ENCODE measurements at regions not wholly inside any gene's neighbourhood (a gene's known extent, or its start where the extent isn't known, plus 50 kb on each side); places are given as distances from the start of the nearest gene placed in this dataset.

GRCh38 chr2:56068746-56069145 is 115.0 kb upstream of the CCDC85A start:
- TF ChIP-seq CTCF (IDR thresholded peaks at IDR 0.05) (no peak), POLR2A (IDR thresholded peaks at IDR 0.05; ENCODE audit: low read depth) (no peak), EP300 (IDR thresholded peaks at IDR 0.05) (no peak), POLR2AphosphoS5 (IDR thresholded peaks at IDR 0.05) (no peak)
